CD14-positive monocyte (primary cell): ENCODE measurements at regions not wholly inside any gene's neighbourhood (a gene's known extent, or its start where the extent isn't known, plus 50 kb on each side); places are given as distances from the start of the nearest gene placed in this dataset.

Experiments used
- DNase-seq, 3 donors: peaks; one replicate each; pipeline ENCODE4 v3.0.0-alpha.2; 2011 to 2022
- H2AFZ ChIP-seq: 2 replicates; pipeline ENCODE4 v1.6.0; 2012; ENCODE audit warnings: mild to moderate bottlenecking, low read depth, low read length, inconsistent platforms; ENCODE audit not compliant: insufficient read depth, poor library complexity, severe bottlenecking
- H3K27ac ChIP-seq, 2 donors: 1 replicate in 1 of 2; 2 replicates in 1 of 2; pipeline ENCODE4 v1.5.1; 2012 to 2013; ENCODE audit warnings: low read length in 2 of 2, control low read depth in 1 of 2, inconsistent platforms in 1 of 2, low read depth in 1 of 2, mild to moderate bottlenecking in 1 of 2
- H3K27me3 ChIP-seq, 2 donors: one replicate each; pipeline versions ENCODE4 v1.6.0 to v1.6.1; 2011 to 2013; ENCODE audit warnings: low read length in 2 of 2; ENCODE audit not compliant: control insufficient read depth in 2 of 2, insufficient read depth in 2 of 2
- H3K36me3 ChIP-seq, 2 donors: replicated peaks in 1 of 2; 1 replicate in 1 of 2; 2 replicates in 1 of 2; pipeline versions ENCODE4 v1.5.1 to v1.6.1; 2012 to 2013; ENCODE audit warnings: low read length in 2 of 2, control low read depth in 1 of 2, inconsistent platforms in 1 of 2, mild to moderate bottlenecking in 1 of 2; ENCODE audit not compliant: insufficient read depth in 2 of 2, control insufficient read depth in 1 of 2
- H3K4me1 ChIP-seq, 2 donors: 1 replicate in 1 of 2; 2 replicates in 1 of 2; pipeline versions ENCODE4 v1.5.1 to v1.6.1; 2012 to 2013; ENCODE audit warnings: low read length in 2 of 2, control low read depth in 1 of 2, inconsistent platforms in 1 of 2, mild to moderate bottlenecking in 1 of 2, moderate library complexity in 1 of 2; ENCODE audit not compliant: insufficient read depth in 2 of 2, control insufficient read depth in 1 of 2
- H3K4me2 ChIP-seq: replicated peaks from 2 replicates; pipeline ENCODE3; 2012; ENCODE audit warnings: low read length, moderate library complexity, mild to moderate bottlenecking; ENCODE audit not compliant: poor library complexity, severe bottlenecking; ENCODE audit errors: extremely low read depth
- H3K4me3 ChIP-seq, 3 experiments: fragments of 200-600 bp in 1 of 3; sonication (generic) in 1 of 3; replicated peaks in 1 of 3; 1 replicate in 2 of 3; 2 replicates in 1 of 3; pipeline ENCODE4 v1.5.1; 2011 to 2013; ENCODE audit warnings: low read length in 3 of 3, mild to moderate bottlenecking in 3 of 3, control low read depth in 2 of 3, low read depth in 2 of 3, inconsistent platforms in 1 of 3, moderate library complexity in 1 of 3
- H3K79me2 ChIP-seq: 2 replicates; pipeline ENCODE4 v1.6.0; 2012; ENCODE audit warnings: mild to moderate bottlenecking, control low read depth, inconsistent platforms, low read length, moderate library complexity; ENCODE audit not compliant: insufficient read depth
- H3K9ac ChIP-seq: 2 replicates; pipeline ENCODE4 v1.6.0; 2017; ENCODE audit warnings: low read length, mild to moderate bottlenecking; ENCODE audit not compliant: insufficient read depth, poor library complexity, severe bottlenecking
- H3K9me3 ChIP-seq, 2 donors: replicated peaks in 1 of 2; 1 replicate in 1 of 2; 2 replicates in 1 of 2; pipeline versions ENCODE4 v1.5.1 to v1.6.1; 2012 to 2013; ENCODE audit warnings: low read length in 2 of 2, control low read depth in 1 of 2; ENCODE audit not compliant: control insufficient read depth in 1 of 2, insufficient read depth in 1 of 2
- H4K20me1 ChIP-seq: 2 replicates; pipeline ENCODE4 v1.6.0; 2012; ENCODE audit warnings: mild to moderate bottlenecking, low read length, control low read depth, moderate library complexity; ENCODE audit not compliant: insufficient read depth
- H3K27ac Mint-ChIP-seq, 7 donors: one replicate each; pipeline ENCODE4 v1.8.0; 2020; ENCODE audit warnings: mild to moderate bottlenecking in 7 of 7, mixed read lengths in 7 of 7, moderate library complexity in 6 of 7, inconsistent platforms in 2 of 7
- H3K27me3 Mint-ChIP-seq, 3 donors: one replicate each; pipeline ENCODE4 v1.8.0; 2021 to 2022; ENCODE audit warnings: low read depth in 3 of 3, mild to moderate bottlenecking in 3 of 3, mixed read lengths in 3 of 3, moderate library complexity in 3 of 3, inconsistent platforms in 1 of 3
- H3K36me3 Mint-ChIP-seq, 2 donors: one replicate each; pipeline ENCODE4 v1.8.0; 2020; ENCODE audit warnings: mixed read lengths in 2 of 2, inconsistent platforms in 1 of 2, mild to moderate bottlenecking in 1 of 2
- H3K4me1 Mint-ChIP-seq: one replicate; pipeline ENCODE4 v1.8.0; 2020; ENCODE audit warnings: mild to moderate bottlenecking, mixed read lengths
- H3K4me3 Mint-ChIP-seq, 2 donors: one replicate each; pipeline ENCODE4 v1.8.0; 2020; ENCODE audit warnings: mild to moderate bottlenecking in 2 of 2, mixed read lengths in 2 of 2, moderate library complexity in 1 of 2
- H3K9me3 Mint-ChIP-seq, 7 donors: one replicate each; pipeline ENCODE4 v1.8.0; 2020 to 2022; ENCODE audit warnings: mixed read lengths in 7 of 7, mild to moderate bottlenecking in 6 of 7, moderate library complexity in 6 of 7, inconsistent platforms in 2 of 7
- CTCF ChIP-seq: fragments of 200-600 bp; IDR thresholded peaks from one replicate; pipeline ENCODE4 v1.8.0; 2022; ENCODE audit warnings: antibody characterized with exemption, mild to moderate bottlenecking
- WGBS: methylation state at CpG from one replicate; pipeline ENCODE4 v1.1.5; 2013; ENCODE audit warnings: missing lambda C conversion rate; ENCODE audit not compliant: insufficient coverage; 5-methylcytosine and 5-hydroxymethylcytosine counted together
- intact Hi-C, 2 donors: fragments of 100-400 bp; cut with micrococcal nuclease; formaldehyde crosslinking; loops; one replicate each; pipeline versions ENCODE4 v1.15.0 to v1.15.1; 2023

GRCh38 chr22:44422746-44423380, 75.2 kb downstream of the RTL6 start:
- H3K4me2 ChIP-seq, result no peak overlapping the region
- peaks cover 5 to 15% (median 7%) of the 10 kb centered on the region in 3 donors for H3K27me3 Mint-ChIP-seq
- H3K36me3 Mint-ChIP-seq, result no peaks in the 10 kb centered on the region
- H3K4me1 Mint-ChIP-seq, result no peaks in the 10 kb centered on the region
- H3K79me2 ChIP-seq, result no peaks in the 10 kb centered on the region
- H3K4me3 Mint-ChIP-seq, result no peak overlapping the region
- H2AFZ ChIP-seq, result no peak overlapping the region
- H3K4me3 ChIP-seq, result no peak overlapping the region
- H4K20me1 ChIP-seq, result no peaks in the 10 kb centered on the region
- H3K27ac ChIP-seq, result no peak overlapping the region
- no peaks in the 10 kb centered on the region for H3K36me3 ChIP-seq
- no peak for DNase-seq
- 56% methylated on average over 12 of the region's 12 CpGs for WGBS
- peak overlapping the region in 1 of 7 donors; percentile 24 for H3K27ac Mint-ChIP-seq
- H3K9me3 ChIP-seq, result peaks cover 0 to 16% of the 10 kb centered on the region in 2 donors
- peaks cover 0 to 4% of the 10 kb centered on the region in 2 donors for H3K27me3 ChIP-seq
- H3K9me3 Mint-ChIP-seq, result peaks cover 8 to 18% (median 11%) of the 10 kb centered on the region in 7 donors
- H3K9ac ChIP-seq, result no peak overlapping the region
- intact Hi-C loops, result no loop called here
- TF ChIP-seq CTCF, result no peak
- H3K4me1 ChIP-seq, result no peaks in the 10 kb centered on the region

- WGBS, result no CpG with 5 or more reads among the region's 1 CpG
- no peak overlapping the region for H2AFZ ChIP-seq
- H3K36me3 ChIP-seq, result no peaks in the 10 kb centered on the region
- Mint-ChIP-seq H3K9me3 (peaks cover 8 to 21% (median 12%) of the 10 kb centered on the region in 7 donors), H3K4me1 (no peaks in the 10 kb centered on the region), H3K27ac (no peak overlapping the region), H3K4me3 (no peak overlapping the region), H3K36me3 (no peaks in the 10 kb centered on the region), H3K27me3 (peaks cover 7 to 19% (median 11%) of the 10 kb centered on the region in 3 donors)
- no peak for DNase-seq
- H3K79me2 ChIP-seq, result no peaks in the 10 kb centered on the region
- H3K9ac ChIP-seq, result no peak overlapping the region
- peaks cover 0 to 16% of the 10 kb centered on the region in 2 donors for H3K9me3 ChIP-seq
- peaks cover 0 to 4% of the 10 kb centered on the region in 2 donors for H3K27me3 ChIP-seq
- intact Hi-C loops, result no loop called here
- H3K27ac ChIP-seq, result no peak overlapping the region
- H3K4me2 ChIP-seq, result no peak overlapping the region
- H3K4me3 ChIP-seq, result no peak overlapping the region
- no peaks in the 10 kb centered on the region for H3K4me1 ChIP-seq
- no peaks in the 10 kb centered on the region for H4K20me1 ChIP-seq
- TF ChIP-seq CTCF, result no peak
Observed at GRCh38 chr22:44419429-44419828, 78.6 kb downstream of the RTL6 start.
